ENCODE measurements at regions not wholly inside any gene's neighbourhood (a gene's known extent, or its start where the extent isn't known, plus 50 kb on each side); places are given as distances from the start of the nearest gene placed in this dataset.

DNA sequence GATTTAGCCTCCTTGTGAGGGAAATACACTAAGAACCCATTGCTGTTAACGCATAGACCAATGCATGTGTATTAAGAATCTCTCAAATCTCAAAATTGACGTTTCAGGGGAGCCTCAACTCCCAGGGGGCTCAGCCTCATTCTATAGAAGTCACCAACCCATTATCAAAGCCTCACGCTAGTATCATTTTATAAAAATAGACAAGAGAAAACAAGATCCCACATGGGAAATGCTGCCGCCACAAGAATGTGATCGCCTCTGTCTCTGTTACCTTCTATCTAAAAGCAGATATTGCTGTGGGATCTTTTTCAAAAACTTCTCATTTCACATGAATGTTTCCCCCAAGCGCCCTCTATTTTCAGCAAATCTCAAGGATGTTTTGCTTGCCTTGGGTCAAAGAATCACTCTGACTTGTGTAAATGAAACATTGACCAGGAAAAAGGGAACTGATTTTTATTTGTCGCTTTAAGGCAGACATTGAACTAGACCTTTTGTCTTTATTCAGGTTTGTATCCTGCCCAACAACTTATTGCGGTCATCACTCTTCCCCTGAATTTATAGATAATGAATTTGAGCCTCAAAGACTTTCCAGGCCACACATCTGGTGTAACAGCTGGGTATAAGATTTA is 679.0 kb upstream of the ID2 start:
- TF ChIP-seq, protein P1, sequence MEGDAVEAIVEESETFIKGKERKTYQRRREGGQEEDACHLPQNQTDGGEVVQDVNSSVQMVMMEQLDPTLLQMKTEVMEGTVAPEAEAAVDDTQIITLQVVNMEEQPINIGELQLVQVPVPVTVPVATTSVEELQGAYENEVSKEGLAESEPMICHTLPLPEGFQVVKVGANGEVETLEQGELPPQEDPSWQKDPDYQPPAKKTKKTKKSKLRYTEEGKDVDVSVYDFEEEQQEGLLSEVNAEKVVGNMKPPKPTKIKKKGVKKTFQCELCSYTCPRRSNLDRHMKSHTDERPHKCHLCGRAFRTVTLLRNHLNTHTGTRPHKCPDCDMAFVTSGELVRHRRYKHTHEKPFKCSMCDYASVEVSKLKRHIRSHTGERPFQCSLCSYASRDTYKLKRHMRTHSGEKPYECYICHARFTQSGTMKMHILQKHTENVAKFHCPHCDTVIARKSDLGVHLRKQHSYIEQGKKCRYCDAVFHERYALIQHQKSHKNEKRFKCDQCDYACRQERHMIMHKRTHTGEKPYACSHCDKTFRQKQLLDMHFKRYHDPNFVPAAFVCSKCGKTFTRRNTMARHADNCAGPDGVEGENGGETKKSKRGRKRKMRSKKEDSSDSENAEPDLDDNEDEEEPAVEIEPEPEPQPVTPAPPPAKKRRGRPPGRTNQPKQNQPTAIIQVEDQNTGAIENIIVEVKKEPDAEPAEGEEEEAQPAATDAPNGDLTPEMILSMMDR (IDR thresholded peaks at IDR 0.05): no peak
- no peak for TF ChIP-seq POLR2A (IDR thresholded peaks at IDR 0.05)
- TF ChIP-seq POLR2AphosphoS5 (IDR thresholded peaks at IDR 0.05): no peak
